ENCODE measurements at regions not wholly inside any gene's neighbourhood (a gene's known extent, or its start where the extent isn't known, plus 50 kb on each side); places are given as distances from the start of the nearest gene placed in this dataset.

DNA sequence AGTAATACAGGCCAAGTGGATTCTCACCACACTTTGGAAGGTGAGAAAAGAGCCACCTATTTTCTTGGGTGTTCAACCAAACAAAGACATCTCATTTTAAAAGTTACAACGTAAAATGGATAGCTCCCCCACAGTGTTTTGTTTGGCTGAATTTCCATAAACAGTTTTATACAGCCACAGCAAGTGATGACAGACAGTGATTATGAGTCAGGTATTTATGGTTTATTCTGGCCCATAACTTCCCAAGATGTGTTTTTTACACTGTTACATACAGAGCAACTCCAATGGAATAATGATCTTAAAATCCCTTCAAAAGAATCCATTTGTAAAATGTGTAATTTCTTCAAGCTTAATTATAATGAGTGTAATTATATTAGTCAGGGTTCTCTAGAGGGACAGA, 421.3 kb downstream of the TLE1 start:
- no peaks in the 10 kb centered on the region for H3K4me1 ChIP-seq (ENCODE audit: control insufficient read depth, insufficient read depth, low read length)
- H3K36me3 ChIP-seq (ENCODE audit: control insufficient read depth, insufficient read depth, low read length) = no peaks in the 10 kb centered on the region
- no peak overlapping the region for H3K27ac ChIP-seq (ENCODE audit: low read length)
- intact Hi-C loops (cut with micrococcal nuclease; ENCODE audit: unreplicated experiment) = no loop called here
- H3K9me3 ChIP-seq (ENCODE audit: control insufficient read depth, insufficient read depth, low read depth, low read length) = no peaks in the 10 kb centered on the region
- in situ Hi-C loops (cut with HindIII; ENCODE audit: low pct_unique_long_range_greater_than_20kb, low sequenced_read_pairs) = no loop called here
- TF ChIP-seq POLR2AphosphoS5 (IDR thresholded peaks at IDR 0.05; ENCODE audit: low read depth, low read length) = no peak
- TF ChIP-seq, protein P1, sequence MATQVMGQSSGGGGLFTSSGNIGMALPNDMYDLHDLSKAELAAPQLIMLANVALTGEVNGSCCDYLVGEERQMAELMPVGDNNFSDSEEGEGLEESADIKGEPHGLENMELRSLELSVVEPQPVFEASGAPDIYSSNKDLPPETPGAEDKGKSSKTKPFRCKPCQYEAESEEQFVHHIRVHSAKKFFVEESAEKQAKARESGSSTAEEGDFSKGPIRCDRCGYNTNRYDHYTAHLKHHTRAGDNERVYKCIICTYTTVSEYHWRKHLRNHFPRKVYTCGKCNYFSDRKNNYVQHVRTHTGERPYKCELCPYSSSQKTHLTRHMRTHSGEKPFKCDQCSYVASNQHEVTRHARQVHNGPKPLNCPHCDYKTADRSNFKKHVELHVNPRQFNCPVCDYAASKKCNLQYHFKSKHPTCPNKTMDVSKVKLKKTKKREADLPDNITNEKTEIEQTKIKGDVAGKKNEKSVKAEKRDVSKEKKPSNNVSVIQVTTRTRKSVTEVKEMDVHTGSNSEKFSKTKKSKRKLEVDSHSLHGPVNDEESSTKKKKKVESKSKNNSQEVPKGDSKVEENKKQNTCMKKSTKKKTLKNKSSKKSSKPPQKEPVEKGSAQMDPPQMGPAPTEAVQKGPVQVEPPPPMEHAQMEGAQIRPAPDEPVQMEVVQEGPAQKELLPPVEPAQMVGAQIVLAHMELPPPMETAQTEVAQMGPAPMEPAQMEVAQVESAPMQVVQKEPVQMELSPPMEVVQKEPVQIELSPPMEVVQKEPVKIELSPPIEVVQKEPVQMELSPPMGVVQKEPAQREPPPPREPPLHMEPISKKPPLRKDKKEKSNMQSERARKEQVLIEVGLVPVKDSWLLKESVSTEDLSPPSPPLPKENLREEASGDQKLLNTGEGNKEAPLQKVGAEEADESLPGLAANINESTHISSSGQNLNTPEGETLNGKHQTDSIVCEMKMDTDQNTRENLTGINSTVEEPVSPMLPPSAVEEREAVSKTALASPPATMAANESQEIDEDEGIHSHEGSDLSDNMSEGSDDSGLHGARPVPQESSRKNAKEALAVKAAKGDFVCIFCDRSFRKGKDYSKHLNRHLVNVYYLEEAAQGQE (IDR thresholded peaks at IDR 0.05; ENCODE audit: insufficient read depth in 1 of 2, low read depth in 2 of 2, low read length in 1 of 2) = no peak
- no peak for TF ChIP-seq TCF7L2 (IDR thresholded peaks at IDR 0.05; ENCODE audit: low read depth, low read length)
- TF ChIP-seq, protein P2, sequence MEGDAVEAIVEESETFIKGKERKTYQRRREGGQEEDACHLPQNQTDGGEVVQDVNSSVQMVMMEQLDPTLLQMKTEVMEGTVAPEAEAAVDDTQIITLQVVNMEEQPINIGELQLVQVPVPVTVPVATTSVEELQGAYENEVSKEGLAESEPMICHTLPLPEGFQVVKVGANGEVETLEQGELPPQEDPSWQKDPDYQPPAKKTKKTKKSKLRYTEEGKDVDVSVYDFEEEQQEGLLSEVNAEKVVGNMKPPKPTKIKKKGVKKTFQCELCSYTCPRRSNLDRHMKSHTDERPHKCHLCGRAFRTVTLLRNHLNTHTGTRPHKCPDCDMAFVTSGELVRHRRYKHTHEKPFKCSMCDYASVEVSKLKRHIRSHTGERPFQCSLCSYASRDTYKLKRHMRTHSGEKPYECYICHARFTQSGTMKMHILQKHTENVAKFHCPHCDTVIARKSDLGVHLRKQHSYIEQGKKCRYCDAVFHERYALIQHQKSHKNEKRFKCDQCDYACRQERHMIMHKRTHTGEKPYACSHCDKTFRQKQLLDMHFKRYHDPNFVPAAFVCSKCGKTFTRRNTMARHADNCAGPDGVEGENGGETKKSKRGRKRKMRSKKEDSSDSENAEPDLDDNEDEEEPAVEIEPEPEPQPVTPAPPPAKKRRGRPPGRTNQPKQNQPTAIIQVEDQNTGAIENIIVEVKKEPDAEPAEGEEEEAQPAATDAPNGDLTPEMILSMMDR (IDR thresholded peaks at IDR 0.05) = no peak
- no peak for TF ChIP-seq SIN3A (IDR thresholded peaks at IDR 0.05; ENCODE audit: borderline replicate concordance, insufficient read depth, low read depth, low read length)
- no TSS peak for BruUV-seq (replicated peaks)
- no peak overlapping the region for H3K4me3 ChIP-seq (ENCODE audit: low read depth in 2 of 2, low read length in 2 of 2)
- H3K27me3 ChIP-seq (ENCODE audit: control insufficient read depth, insufficient read depth, low read length) = no peaks in the 10 kb centered on the region
- ChIA-PET CTCF (no interaction called here), POLR2A (no interaction called here)
- DNase-seq (ENCODE audit: low read depth, low spot score) (no peak), ATAC-seq (no peak)

DNA sequence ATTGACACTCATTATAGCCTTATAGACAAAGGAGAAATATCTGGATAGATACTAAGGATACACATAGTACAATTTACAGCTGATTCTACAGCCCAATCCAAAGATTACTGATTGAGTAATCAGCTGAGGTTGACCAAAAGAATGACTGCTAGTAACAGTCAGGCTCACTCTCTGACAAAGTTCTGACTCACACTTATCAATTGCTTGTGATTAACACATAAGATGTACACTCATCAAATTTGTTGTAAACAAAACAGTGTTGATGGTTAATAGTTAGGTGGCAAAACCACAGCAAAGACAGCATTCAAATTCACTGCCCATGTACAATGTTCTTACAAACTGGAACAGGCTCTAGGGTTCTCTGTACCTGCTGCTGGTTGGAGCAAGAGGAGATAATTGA, 422.7 kb downstream of the TLE1 start:
- Histone ChIP-seq H3K27me3 (ENCODE audit: control insufficient read depth, insufficient read depth, low read length) (no peaks in the 10 kb centered on the region), H3K9me3 (ENCODE audit: control insufficient read depth, insufficient read depth, low read depth, low read length) (no peaks in the 10 kb centered on the region), H3K4me3 (ENCODE audit: low read depth in 2 of 2, low read length in 2 of 2) (no peak overlapping the region), H3K4me1 (ENCODE audit: control insufficient read depth, insufficient read depth, low read length) (no peaks in the 10 kb centered on the region), H3K27ac (ENCODE audit: low read length) (no peak overlapping the region), H3K36me3 (ENCODE audit: control insufficient read depth, insufficient read depth, low read length) (no peaks in the 10 kb centered on the region)
- DNase-seq (ENCODE audit: low read depth, low spot score) (no peak), ATAC-seq (no peak)
- TF ChIP-seq POLR2AphosphoS5 (IDR thresholded peaks at IDR 0.05; ENCODE audit: low read depth, low read length) (no peak), TCF7L2 (IDR thresholded peaks at IDR 0.05; ENCODE audit: low read depth, low read length) (no peak), SIN3A (IDR thresholded peaks at IDR 0.05; ENCODE audit: borderline replicate concordance, insufficient read depth, low read depth, low read length) (no peak)
- TF ChIP-seq, protein P1 (IDR thresholded peaks at IDR 0.05; ENCODE audit: insufficient read depth in 1 of 2, low read depth in 2 of 2, low read length in 1 of 2) = no peak
- TF ChIP-seq, protein P2 (IDR thresholded peaks at IDR 0.05) = no peak
- no TSS peak for BruUV-seq (replicated peaks)
- intact Hi-C loops (cut with micrococcal nuclease; ENCODE audit: unreplicated experiment) = no loop called here
- POLR2A ChIA-PET = no interaction called here
- CTCF ChIA-PET = no interaction called here
- in situ Hi-C loops (cut with HindIII; ENCODE audit: low pct_unique_long_range_greater_than_20kb, low sequenced_read_pairs) = no loop called here

Data from Panc1 (cell line).